Brain microvascular endothelial cell (primary cell): ENCODE measurements at regions not wholly inside any gene's neighbourhood (a gene's known extent, or its start where the extent isn't known, plus 50 kb on each side); places are given as distances from the start of the nearest gene placed in this dataset.

Source experiments
- DNase-seq: peaks from one replicate; pipeline ENCODE4 v3.0.0-alpha.2; 2020
- H3K27ac ChIP-seq: fragments of 250-450 bp; sonication (Bioruptor Pico); 2 replicates; pipeline ENCODE4 v1.5.1; 2020; ENCODE audit warnings: mild to moderate bottlenecking, moderate library complexity
- H3K27me3 ChIP-seq: fragments of 250-450 bp; sonication (Bioruptor Pico); replicated peaks from 2 replicates; pipeline ENCODE4 v1.5.1; 2020; ENCODE audit warnings: mild to moderate bottlenecking
- H3K36me3 ChIP-seq: fragments of 250-450 bp; sonication (Bioruptor Pico); replicated peaks from 2 replicates; pipeline ENCODE4 v1.5.1; 2020; ENCODE audit warnings: mild to moderate bottlenecking
- H3K4me3 ChIP-seq: 2 replicates; pipeline ENCODE4 v1.5.1; 2011; ENCODE audit warnings: low read depth, mild to moderate bottlenecking, control low read depth, low read length, moderate library complexity
- CTCF ChIP-seq: IDR thresholded peaks from 2 replicates; pipeline ENCODE4 v1.5.1; 2011; ENCODE audit warnings: low read depth, mild to moderate bottlenecking, moderate library complexity, low read length, control low read depth, inconsistent platforms; ENCODE audit errors: missing control alignments
- in situ Hi-C: cut with HindIII; loops from 2 replicates; pipeline ENCODE4 v1.10.0; 2017; ENCODE audit warnings: low sequenced_read_pairs, low pct_ligation_motif_present

DNA sequence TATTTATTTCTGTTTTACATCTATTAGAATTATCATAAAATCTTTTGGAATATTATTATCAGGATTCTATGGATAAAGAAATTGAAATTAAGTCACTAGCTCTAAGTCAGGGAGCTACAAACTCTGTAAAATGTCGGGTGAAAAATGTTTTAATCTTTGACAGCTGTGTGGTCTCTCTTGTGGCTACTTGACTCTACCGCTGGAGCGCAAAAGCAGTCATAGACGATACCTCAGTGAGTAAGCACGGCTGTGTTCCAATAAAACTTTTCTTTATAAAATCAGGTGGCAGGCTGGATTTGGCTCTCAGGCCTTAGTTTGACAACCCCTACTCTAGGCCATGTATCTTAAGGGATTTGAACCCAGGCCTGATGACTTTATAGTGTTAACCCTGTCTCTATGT, 88.5 kb upstream of the PFN2 start:
- no peak overlapping the region for H3K27ac ChIP-seq
- TF ChIP-seq CTCF, result no peak
- in situ Hi-C loops, result no loop called here
- no peaks in the 10 kb centered on the region for H3K36me3 ChIP-seq
- no peaks in the 10 kb centered on the region for H3K27me3 ChIP-seq
- DNase-seq, result no peak
- H3K4me3 ChIP-seq, result no peak overlapping the region

DNA sequence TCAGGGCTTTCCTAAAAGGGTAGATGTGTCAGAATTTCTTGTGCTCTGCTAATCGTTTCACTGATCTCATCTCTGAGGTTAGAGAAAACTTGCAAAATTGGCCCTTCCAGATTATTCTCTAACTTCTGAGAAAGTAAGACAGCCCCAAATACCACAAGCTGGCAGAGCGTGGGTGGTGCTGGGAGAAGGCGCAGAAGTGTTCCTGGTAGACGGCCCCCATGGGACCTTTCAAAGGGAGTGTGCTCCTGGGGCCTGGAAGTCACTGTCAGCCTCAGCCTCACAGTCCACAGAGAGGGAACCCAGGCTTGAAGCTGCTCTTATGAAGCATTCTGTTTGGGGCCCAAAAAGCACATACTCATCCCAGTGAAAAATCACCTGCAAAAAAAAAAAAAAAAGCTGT, 86.5 kb upstream of the PFN2 start:
- Histone ChIP-seq H3K4me3 (no peak overlapping the region), H3K27ac (no peak overlapping the region), H3K27me3 (no peaks in the 10 kb centered on the region), H3K36me3 (no peaks in the 10 kb centered on the region)
- no peak for DNase-seq
- no peak for TF ChIP-seq CTCF
- in situ Hi-C loops, result no loop called here

GRCh38 chr3:150055332-150055731, 84.6 kb upstream of the PFN2 start:
- Histone ChIP-seq H3K36me3 (no peaks in the 10 kb centered on the region), H3K4me3 (no peak overlapping the region), H3K27me3 (no peaks in the 10 kb centered on the region), H3K27ac (no peak overlapping the region)
- no peak for TF ChIP-seq CTCF
- in situ Hi-C loops, result no loop called here
- no peak for DNase-seq

DNA sequence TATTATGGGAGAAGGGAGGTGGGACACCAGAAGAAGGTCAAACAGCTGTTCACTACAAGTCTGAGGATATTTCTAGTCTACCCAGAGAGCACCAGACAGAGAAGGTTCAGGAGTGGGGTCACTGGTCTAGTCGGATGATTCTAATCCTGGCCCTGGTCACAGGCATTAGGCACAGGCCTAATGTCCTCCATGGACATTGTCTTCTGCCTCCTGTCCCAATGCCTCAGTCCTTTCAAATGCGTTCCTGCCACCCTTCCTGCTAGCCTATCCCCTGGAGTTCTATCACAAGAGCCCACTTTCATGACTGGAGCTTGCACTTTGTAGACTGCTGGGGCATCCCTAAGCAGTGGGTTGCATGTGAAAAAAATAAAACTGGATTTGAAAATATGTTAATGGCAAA, 83.9 kb upstream of the PFN2 start:
- H3K27me3 ChIP-seq, result no peaks in the 10 kb centered on the region
- H3K27ac ChIP-seq, result no peak overlapping the region
- no peak overlapping the region for H3K4me3 ChIP-seq
- in situ Hi-C loops, result no loop called here
- no peak for DNase-seq
- no peaks in the 10 kb centered on the region for H3K36me3 ChIP-seq
- no peak for TF ChIP-seq CTCF

- no peak for TF ChIP-seq CTCF
- DNase-seq, result no peak
- no peaks in the 10 kb centered on the region for H3K27me3 ChIP-seq
- no peaks in the 10 kb centered on the region for H3K36me3 ChIP-seq
- H3K4me3 ChIP-seq, result no peak overlapping the region
- H3K27ac ChIP-seq, result no peak overlapping the region
- in situ Hi-C loops, result no loop called here
Observed at GRCh38 chr3:150050510-150050909, 79.8 kb upstream of the PFN2 start.

DNA sequence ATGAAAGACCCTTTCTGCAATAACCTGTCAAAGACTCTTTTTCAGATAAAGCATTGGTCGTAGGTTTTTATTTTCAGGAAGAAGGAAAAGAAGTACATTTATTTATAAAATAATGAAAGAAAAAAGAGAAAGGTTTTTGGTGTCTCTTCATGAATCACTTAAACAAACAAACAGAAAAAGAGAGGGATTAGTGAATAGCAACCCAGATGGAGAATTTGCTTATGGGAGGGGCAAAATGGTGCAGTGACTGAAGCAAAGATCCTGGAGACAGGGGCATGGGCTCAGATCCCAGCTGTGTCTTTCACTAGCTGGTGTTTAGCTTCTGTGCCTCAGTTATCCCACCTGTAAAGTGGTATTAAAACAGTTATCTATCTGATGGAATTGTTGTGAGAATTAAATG, 78.6 kb upstream of the PFN2 start:
- in situ Hi-C loops, result no loop called here
- TF ChIP-seq CTCF, result no peak

More for the DNA sequence above, 78.6 kb upstream of the PFN2 start:
- Histone ChIP-seq H3K27ac (no peak overlapping the region), H3K36me3 (no peaks in the 10 kb centered on the region), H3K4me3 (no peak overlapping the region), H3K27me3 (no peaks in the 10 kb centered on the region)
- DNase-seq, result no peak
